Stimulated activated CD8-positive, alpha-beta memory T cell treated with anti-CD3 and anti-CD28 coated beads, Interleukin-15, amount 100 ng/mL, for 4 hours (primary cell): ENCODE measurements at regions not wholly inside any gene's neighbourhood (a gene's known extent, or its start where the extent isn't known, plus 50 kb on each side); places are given as distances from the start of the nearest gene placed in this dataset.

Source experiments
- DNase-seq, 2 donors: peaks; one replicate each; pipeline ENCODE4 v3.0.0-alpha.2; 2020; ENCODE audit warnings: low read depth in 2 of 2

GRCh38 chr10:4775808-4776207 is 50.2 kb upstream of the AKR1E2 start:
- no peak for DNase-seq

GRCh38 chr10:4772202-4772570 is 53.8 kb upstream of the AKR1E2 start:
- DNase-seq: no peak

GRCh38 chr10:4771554-4772201 is 54.3 kb upstream of the AKR1E2 start:
- no peak for DNase-seq

GRCh38 chr10:4770801-4771553 is 55.0 kb upstream of the AKR1E2 start:
- DNase-seq: no peak

- DNase-seq: no peak
Observed at GRCh38 chr10:4768416-4768815, 57.6 kb upstream of the AKR1E2 start.

- no peak for DNase-seq
Observed at GRCh38 chr10:4767033-4767814, 58.8 kb upstream of the AKR1E2 start.

- no peak for DNase-seq
Observed at GRCh38 chr10:4766454-4766853, 59.6 kb upstream of the AKR1E2 start.

GRCh38 chr10:4765428-4765827 is 60.6 kb upstream of the AKR1E2 start:
- no peak for DNase-seq

- DNase-seq: no peak
Observed at GRCh38 chr10:4763960-4764428, 62.0 kb upstream of the AKR1E2 start.

- DNase-seq: no peak
Observed at GRCh38 chr10:4763513-4763912, 62.5 kb upstream of the AKR1E2 start.

GRCh38 chr10:4758256-4758655 is 67.8 kb upstream of the AKR1E2 start:
- DNase-seq: no peak

- DNase-seq: no peak
Observed at GRCh38 chr10:4755286-4755989, 70.6 kb upstream of the AKR1E2 start.

GRCh38 chr10:4754143-4754542 is 71.9 kb upstream of the AKR1E2 start:
- no peak for DNase-seq

- DNase-seq: no peak
Observed at GRCh38 chr10:4751211-4751610, 74.8 kb upstream of the AKR1E2 start.

- DNase-seq: no peak
Observed at GRCh38 chr10:4749271-4749574, 76.8 kb upstream of the AKR1E2 start.

- no peak for DNase-seq
Observed at GRCh38 chr10:4748491-4749270, 77.3 kb upstream of the AKR1E2 start.

- no peak for DNase-seq
Observed at GRCh38 chr10:4742217-4742616, 83.8 kb upstream of the AKR1E2 start.

GRCh38 chr10:4740471-4740870 is 85.5 kb upstream of the AKR1E2 start:
- no peak for DNase-seq

GRCh38 chr10:4736608-4737007 is 89.4 kb upstream of the AKR1E2 start:
- no peak for DNase-seq

GRCh38 chr10:4736183-4736582 is 89.8 kb upstream of the AKR1E2 start:
- DNase-seq: no peak

GRCh38 chr10:4733843-4734224 is 92.2 kb upstream of the AKR1E2 start:
- DNase-seq: no peak
